GM10248 (cell line): ENCODE measurements at regions not wholly inside any gene's neighbourhood (a gene's known extent, or its start where the extent isn't known, plus 50 kb on each side); places are given as distances from the start of the nearest gene placed in this dataset.

ENCODE experiments used
- CTCF ChIA-PET: fragments of 300-600 bp; sonication (Branson Sonifier 250); formaldehyde crosslinking; extraction: SDS; loops from one replicate; lab custom pipeline; 2021; ENCODE audit warnings: antibody characterized with exemption; lab: Yijun Ruan, JAX
- POLR2A ChIA-PET: fragments of 350-650 bp; sonication (Branson Sonifier 250); formaldehyde crosslinking; extraction: SDS; loops from one replicate; lab custom pipeline; 2020; ENCODE audit warnings: antibody characterized with exemption; lab: Yijun Ruan, JAX
- DNase-seq: peaks from one replicate; pipeline ENCODE4 v3.0.0; 2012; ENCODE audit errors: extremely low spot score
- TF ChIP-seq, protein P1 (sequence below): IDR thresholded peaks from 2 replicates; pipeline ENCODE4 v1.5.1; 2012; ENCODE audit warnings: mild to moderate bottlenecking, low read depth; ENCODE audit errors: extremely low read depth, missing control alignments, control extremely low read depth

GRCh38 chr20:11728937-11729336 lies 188.8 kb upstream of the BTBD3 start:
- ChIA-PET CTCF (no interaction called here), POLR2A (no interaction called here)
- DNase-seq = no peak
- TF ChIP-seq, protein P1, sequence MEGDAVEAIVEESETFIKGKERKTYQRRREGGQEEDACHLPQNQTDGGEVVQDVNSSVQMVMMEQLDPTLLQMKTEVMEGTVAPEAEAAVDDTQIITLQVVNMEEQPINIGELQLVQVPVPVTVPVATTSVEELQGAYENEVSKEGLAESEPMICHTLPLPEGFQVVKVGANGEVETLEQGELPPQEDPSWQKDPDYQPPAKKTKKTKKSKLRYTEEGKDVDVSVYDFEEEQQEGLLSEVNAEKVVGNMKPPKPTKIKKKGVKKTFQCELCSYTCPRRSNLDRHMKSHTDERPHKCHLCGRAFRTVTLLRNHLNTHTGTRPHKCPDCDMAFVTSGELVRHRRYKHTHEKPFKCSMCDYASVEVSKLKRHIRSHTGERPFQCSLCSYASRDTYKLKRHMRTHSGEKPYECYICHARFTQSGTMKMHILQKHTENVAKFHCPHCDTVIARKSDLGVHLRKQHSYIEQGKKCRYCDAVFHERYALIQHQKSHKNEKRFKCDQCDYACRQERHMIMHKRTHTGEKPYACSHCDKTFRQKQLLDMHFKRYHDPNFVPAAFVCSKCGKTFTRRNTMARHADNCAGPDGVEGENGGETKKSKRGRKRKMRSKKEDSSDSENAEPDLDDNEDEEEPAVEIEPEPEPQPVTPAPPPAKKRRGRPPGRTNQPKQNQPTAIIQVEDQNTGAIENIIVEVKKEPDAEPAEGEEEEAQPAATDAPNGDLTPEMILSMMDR = no peak

DNA sequence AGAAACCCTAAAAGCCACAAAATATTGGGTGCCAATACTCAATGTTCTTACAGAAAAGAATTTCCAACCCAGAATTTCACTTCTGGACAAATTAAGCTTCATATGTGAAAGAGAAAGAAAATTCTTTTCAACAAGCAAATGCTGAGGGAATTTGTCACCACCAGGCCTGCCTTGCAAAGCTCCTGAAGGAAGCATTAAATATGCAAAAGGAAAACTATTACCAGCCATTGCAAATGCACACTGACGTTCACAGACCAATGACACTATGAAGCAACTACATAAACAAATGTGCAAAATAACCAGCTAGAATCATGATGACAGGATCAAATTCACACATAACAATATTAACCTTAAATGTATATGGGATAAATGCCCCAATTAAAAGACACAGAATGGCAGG lies 187.9 kb upstream of the BTBD3 start:
- DNase-seq = no peak
- POLR2A ChIA-PET = no interaction called here
- CTCF ChIA-PET = no interaction called here
- TF ChIP-seq, protein P1 = no peak

DNA sequence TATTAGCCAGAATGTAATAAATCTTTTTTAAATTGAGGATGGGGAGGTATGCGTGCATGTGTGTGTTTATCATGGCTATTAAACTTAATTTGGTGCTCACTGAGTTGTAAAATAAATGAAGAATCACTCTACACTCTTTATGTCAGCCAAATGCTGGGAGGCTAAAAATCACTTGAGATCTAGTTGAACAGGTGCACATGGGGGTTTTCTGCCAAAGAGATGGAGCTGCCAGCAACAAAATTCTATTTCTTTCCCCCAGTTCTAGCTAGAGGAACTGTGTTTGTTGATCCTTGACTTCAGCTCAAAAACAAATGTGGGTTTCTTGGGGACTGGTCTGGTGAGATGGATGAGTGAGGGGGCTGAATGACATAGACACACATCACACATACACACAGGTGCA lies 183.3 kb upstream of the BTBD3 start:
- CTCF ChIA-PET = interaction anchor here (1.4 kb wide), 1 partner anchor 11 kb away, joined by 4 read pairs; no protein-coding TSS in a partner anchor
- no peak for DNase-seq
- TF ChIP-seq, protein P1 = no peak
- POLR2A ChIA-PET = no interaction called here

- no peak for DNase-seq
- ChIA-PET POLR2A (no interaction called here), CTCF (no interaction called here)
- TF ChIP-seq, protein P1 = no peak
These were observed 178.8 kb upstream of the BTBD3 start for GRCh38 chr20:11738852-11739251.

DNA sequence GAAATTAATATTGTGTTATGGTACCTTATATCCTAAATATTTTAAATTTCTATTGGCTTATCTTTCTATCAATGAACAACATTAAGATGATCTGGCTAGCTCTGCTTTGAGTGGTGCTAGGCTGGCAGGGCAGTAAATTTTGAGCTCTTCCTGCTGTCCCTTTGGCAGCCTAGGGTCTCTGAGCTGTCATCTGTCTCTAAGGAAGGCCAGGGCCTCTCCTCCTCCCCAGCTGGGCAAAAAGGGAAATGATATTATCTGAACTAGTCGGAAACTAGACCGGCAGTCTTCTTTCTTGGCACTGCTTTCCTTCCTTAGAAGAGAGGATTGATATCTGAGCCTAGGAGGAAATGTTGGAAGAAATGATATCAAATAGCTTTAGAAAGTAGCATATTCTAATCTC lies 176.7 kb upstream of the BTBD3 start:
- ChIA-PET POLR2A (no interaction called here), CTCF (interaction anchor here (2.0 kb wide), 1 partner anchor 9 kb away, joined by 4 read pairs; no protein-coding TSS in a partner anchor)
- TF ChIP-seq, protein P1 = no peak
- DNase-seq = no peak

GRCh38 chr20:11745145-11745544 lies 172.5 kb upstream of the BTBD3 start:
- POLR2A ChIA-PET = no interaction called here
- DNase-seq = no peak
- TF ChIP-seq, protein P1 = no peak
- CTCF ChIA-PET = no interaction called here
